ENCODE measurements at regions not wholly inside any gene's neighbourhood (a gene's known extent, or its start where the extent isn't known, plus 50 kb on each side); places are given as distances from the start of the nearest gene placed in this dataset.

- TF ChIP-seq TOX (CRISPR knock-in tag; IDR thresholded peaks at IDR 0.05; ENCODE audit: borderline replicate concordance) (no peak), ZNF8 (CRISPR knock-in tag; IDR thresholded peaks at IDR 0.05) (no peak), TCF4 (CRISPR knock-in tag; IDR thresholded peaks at IDR 0.05; ENCODE audit: borderline replicate concordance) (no peak), PPARA (CRISPR knock-in tag; IDR thresholded peaks at IDR 0.05; ENCODE audit: borderline replicate concordance) (no peak), BACH2 (CRISPR knock-in tag; IDR thresholded peaks at IDR 0.05; ENCODE audit: borderline replicate concordance) (no peak), CREB5 (CRISPR knock-in tag; IDR thresholded peaks at IDR 0.05; ENCODE audit: low read depth) (no peak), ARNTL (CRISPR knock-in tag; IDR thresholded peaks at IDR 0.05; ENCODE audit: borderline replicate concordance, low read depth) (no peak), SNAI2 (CRISPR knock-in tag; IDR thresholded peaks at IDR 0.05) (no peak), POU6F1 (CRISPR knock-in tag; IDR thresholded peaks at IDR 0.05; ENCODE audit: borderline replicate concordance, low read depth) (no peak), ISL1 (CRISPR knock-in tag; IDR thresholded peaks at IDR 0.05) (peak; percentile 19; the same call in 1 of the 2 replicates), CSDC2 (CRISPR knock-in tag; IDR thresholded peaks at IDR 0.05) (no peak), PATZ1 (CRISPR knock-in tag; IDR thresholded peaks at IDR 0.05; ENCODE audit: borderline replicate concordance) (no peak), ESRRG (CRISPR knock-in tag; IDR thresholded peaks at IDR 0.05) (no peak), ZNF565 (CRISPR knock-in tag; conservative IDR thresholded peaks at IDR 0.05; ENCODE audit: low read depth) (no peak)
Observed at GRCh38 chr18:29496152-29496680, 1319.3 kb upstream of the CDH2 start.

Measured in SK-N-SH treated with all-trans-retinoic acid at 6 μM for 48 hours (cell line).